ENCODE measurements at regions not wholly inside any gene's neighbourhood (a gene's known extent, or its start where the extent isn't known, plus 50 kb on each side); places are given as distances from the start of the nearest gene placed in this dataset.
"Not testable (repeated sequence)": the region's sequence is repeated elsewhere in the genome, so short reads cannot be mapped to it uniquely, and the experiment has no call there.

DNA sequence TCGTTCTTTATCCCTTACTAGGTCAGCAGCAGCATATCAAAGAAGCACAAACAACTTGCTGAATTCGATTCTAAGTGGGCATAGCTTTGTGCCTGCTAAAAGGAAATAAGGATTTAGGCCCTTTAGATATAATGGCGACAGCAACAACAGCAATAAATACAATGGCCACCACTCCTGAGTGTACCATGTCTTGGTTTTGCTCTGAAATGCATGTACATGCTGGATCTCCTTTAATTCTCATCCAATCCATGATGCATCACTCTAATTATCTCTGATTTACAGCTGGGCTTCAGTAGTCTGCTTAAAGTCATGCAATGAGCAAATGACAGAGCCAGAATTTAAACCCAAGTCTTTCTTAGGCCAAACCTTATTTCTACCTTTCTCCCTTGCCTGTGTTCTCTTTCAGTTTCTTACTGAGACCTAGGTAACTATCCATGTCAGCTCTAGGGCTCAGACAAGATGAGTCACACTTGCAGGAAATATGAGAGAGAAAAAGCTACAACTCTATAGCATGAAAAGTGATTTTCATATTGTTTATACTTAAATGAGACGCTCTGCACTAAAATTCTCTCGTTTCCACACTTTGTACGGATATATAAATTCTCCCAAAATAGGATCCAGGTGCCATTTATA lies 111.8 kb downstream of the HMHB1 start:
- Histone ChIP-seq H3K9me3 (no peaks in the 10 kb centered on the region), H3K4me1 (no peaks in the 10 kb centered on the region), H3K36me3 (no peaks in the 10 kb centered on the region), H3K27ac (no peak overlapping the region), H3K27me3 (no peaks in the 10 kb centered on the region), H3K4me3 (no peak overlapping the region)
- intact Hi-C loops (cut with DNase I): no loop called here
- DNase-seq (no peak), ATAC-seq (peak; percentile 43)
- TF ChIP-seq, protein P1, sequence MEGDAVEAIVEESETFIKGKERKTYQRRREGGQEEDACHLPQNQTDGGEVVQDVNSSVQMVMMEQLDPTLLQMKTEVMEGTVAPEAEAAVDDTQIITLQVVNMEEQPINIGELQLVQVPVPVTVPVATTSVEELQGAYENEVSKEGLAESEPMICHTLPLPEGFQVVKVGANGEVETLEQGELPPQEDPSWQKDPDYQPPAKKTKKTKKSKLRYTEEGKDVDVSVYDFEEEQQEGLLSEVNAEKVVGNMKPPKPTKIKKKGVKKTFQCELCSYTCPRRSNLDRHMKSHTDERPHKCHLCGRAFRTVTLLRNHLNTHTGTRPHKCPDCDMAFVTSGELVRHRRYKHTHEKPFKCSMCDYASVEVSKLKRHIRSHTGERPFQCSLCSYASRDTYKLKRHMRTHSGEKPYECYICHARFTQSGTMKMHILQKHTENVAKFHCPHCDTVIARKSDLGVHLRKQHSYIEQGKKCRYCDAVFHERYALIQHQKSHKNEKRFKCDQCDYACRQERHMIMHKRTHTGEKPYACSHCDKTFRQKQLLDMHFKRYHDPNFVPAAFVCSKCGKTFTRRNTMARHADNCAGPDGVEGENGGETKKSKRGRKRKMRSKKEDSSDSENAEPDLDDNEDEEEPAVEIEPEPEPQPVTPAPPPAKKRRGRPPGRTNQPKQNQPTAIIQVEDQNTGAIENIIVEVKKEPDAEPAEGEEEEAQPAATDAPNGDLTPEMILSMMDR (IDR thresholded peaks at IDR 0.05): no peak

DNA sequence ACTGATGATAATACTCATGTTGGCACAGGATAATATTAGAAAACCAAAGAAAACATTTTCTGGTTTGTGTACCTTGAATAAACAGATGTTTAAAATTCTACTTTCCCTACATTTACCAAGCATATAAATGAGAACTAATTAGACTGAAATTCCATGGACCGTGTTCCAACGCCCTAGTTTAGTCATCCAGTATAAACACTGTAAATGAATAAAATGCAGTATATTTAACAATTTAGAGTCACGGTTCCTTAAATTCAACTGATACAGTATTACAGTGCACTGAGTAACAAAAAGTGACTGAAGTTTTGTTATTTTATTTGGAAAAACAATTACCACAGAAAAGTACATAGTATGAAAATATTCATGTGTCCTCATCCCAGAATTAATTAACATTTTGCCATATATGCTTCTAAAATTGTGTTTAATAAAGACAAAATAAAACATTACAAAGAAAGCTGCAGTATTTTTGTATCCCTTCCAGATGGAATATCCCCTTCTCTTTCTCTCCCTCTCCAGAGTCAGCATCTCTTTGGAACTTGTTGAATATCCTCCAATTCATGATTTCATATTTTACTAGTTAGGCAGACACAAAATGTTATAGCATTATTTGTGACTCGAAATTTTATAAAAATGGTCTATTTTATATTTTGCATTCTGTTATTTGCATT lies 112.5 kb downstream of the HMHB1 start:
- intact Hi-C loops (cut with DNase I): no loop called here
- H3K9me3 ChIP-seq: no peaks in the 10 kb centered on the region
- H3K36me3 ChIP-seq: no peaks in the 10 kb centered on the region
- no peaks in the 10 kb centered on the region for H3K4me1 ChIP-seq
- H3K27ac ChIP-seq: no peak overlapping the region
- TF ChIP-seq, protein P1 (IDR thresholded peaks at IDR 0.05): no peak
- DNase-seq: no peak
- no peaks in the 10 kb centered on the region for H3K27me3 ChIP-seq
- H3K4me3 ChIP-seq: no peak overlapping the region
- no peak for ATAC-seq

DNA sequence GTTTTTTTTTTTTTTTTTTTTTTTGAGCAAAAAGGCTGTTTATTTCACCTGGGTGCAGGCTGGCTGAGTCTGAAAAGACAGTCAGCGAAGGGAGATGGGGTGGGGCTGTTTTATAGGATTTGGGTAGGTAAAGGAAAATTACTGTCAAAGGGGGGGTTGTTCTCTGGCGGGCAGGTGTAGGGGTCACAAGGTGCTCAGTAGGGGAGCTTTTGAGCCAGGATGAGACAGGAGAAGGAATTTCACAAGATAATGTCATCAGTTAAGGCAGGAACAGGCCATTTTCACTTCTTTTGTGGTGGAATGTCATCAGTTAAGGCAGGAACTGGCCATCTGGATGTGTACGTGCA lies 113.0 kb downstream of the HMHB1 start:
- H3K4me3 ChIP-seq; H3K9me3 ChIP-seq; ATAC-seq; intact Hi-C loops (cut with DNase I); H3K27me3 ChIP-seq; H3K27ac ChIP-seq; H3K36me3 ChIP-seq; H3K4me1 ChIP-seq; DNase-seq: not testable (repeated sequence)

DNA sequence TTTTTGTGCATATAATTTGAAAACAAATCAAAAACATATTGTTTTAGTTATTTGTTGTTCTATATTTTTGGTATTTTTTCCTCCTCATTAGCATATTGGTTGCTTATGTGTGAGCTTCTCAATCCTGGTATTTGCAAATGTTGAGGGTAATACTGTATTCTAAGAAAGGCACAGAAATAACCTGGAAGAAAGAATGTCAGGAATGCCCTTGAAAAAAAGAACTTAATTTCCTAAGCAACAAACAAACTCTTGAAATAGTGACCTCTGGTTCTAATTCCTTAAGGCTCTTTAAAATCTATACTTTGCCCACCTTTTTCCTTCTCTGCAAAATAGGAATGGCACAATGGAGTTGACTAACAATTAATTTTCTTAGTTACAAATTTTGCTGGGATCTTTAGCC lies 117.5 kb downstream of the HMHB1 start:
- H3K27me3 ChIP-seq: no peaks in the 10 kb centered on the region
- H3K4me3 ChIP-seq: no peak overlapping the region
- no peak overlapping the region for H3K27ac ChIP-seq
- no peaks in the 10 kb centered on the region for H3K36me3 ChIP-seq
- no peak for ATAC-seq
- peaks cover 0 to 7% of the 10 kb centered on the region in 2 donors for H3K9me3 ChIP-seq
- no peak for DNase-seq
- H3K4me1 ChIP-seq: no peaks in the 10 kb centered on the region
- TF ChIP-seq, protein P1 (IDR thresholded peaks at IDR 0.05): no peak
- intact Hi-C loops (cut with DNase I): no loop called here

DNA sequence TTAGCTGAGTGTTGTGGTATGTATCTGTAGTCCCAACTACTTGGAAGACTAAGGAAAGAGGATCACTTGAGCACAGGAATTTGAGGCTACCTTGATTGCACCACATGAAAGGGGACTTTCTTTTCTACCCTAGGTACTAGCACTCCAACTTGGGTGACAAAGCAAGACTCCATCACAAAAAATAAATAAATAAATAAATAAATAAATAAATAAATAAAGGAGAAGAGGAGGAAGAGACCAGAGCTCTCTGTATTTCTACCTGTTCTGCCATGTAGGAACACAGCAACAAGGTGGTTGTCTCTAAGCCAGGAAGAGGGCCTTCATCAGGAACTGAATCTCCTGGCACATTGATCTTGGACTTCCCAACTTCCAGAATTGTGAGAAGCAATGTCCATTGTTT lies 118.6 kb downstream of the HMHB1 start:
- Histone ChIP-seq H3K36me3 (no peaks in the 10 kb centered on the region), H3K4me3 (no peak overlapping the region), H3K9me3 (peaks cover 0 to 18% of the 10 kb centered on the region in 2 donors), H3K27me3 (no peaks in the 10 kb centered on the region), H3K27ac (no peak overlapping the region), H3K4me1 (no peaks in the 10 kb centered on the region)
- no peak for ATAC-seq
- intact Hi-C loops (cut with DNase I): no loop called here
- DNase-seq: no peak
- TF ChIP-seq, protein P1 (IDR thresholded peaks at IDR 0.05): no peak

DNA sequence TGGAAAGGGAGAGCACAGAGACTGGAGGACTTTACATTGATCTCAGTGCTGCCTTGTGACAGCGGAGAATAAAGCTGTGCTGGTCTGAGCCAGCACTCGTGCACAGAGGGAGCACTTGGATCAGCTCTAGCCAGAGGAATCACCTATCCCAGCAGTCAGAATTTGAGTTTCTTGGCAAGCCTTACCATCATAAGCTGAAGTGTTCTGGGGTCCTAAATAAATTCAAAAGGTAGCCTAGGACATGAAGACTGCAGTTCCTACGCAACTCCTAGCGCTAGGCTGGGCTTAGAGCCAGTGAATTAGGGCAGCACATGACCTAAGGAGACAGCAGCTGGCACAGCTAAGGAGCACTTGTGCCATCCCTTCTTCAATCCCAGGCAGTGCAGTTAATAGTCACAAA lies 119.5 kb downstream of the HMHB1 start:
- Histone ChIP-seq H3K4me1 (no peaks in the 10 kb centered on the region), H3K27me3 (no peaks in the 10 kb centered on the region), H3K36me3 (no peaks in the 10 kb centered on the region), H3K9me3 (peaks cover 0 to 19% of the 10 kb centered on the region in 2 donors), H3K27ac (no peak overlapping the region), H3K4me3 (no peak overlapping the region)
- DNase-seq: no peak
- ATAC-seq: no peak
- intact Hi-C loops (cut with DNase I): no loop called here
- TF ChIP-seq, protein P1 (IDR thresholded peaks at IDR 0.05): no peak

All from left lung (tissue), 4 donors.